CD4-positive, alpha-beta T cell treated with Interleukin-1 beta for 1 hour (primary cell): ENCODE measurements at regions not wholly inside any gene's neighbourhood (a gene's known extent, or its start where the extent isn't known, plus 50 kb on each side); places are given as distances from the start of the nearest gene placed in this dataset.
"Not testable (repeated sequence)": the region's sequence is repeated elsewhere in the genome, so short reads cannot be mapped to it uniquely, and the experiment has no call there.

ENCODE experiments used
- DNase-seq, 2 donors: peaks; one replicate each; pipeline ENCODE4 v3.0.0-alpha.2; 2020 to 2022

DNA sequence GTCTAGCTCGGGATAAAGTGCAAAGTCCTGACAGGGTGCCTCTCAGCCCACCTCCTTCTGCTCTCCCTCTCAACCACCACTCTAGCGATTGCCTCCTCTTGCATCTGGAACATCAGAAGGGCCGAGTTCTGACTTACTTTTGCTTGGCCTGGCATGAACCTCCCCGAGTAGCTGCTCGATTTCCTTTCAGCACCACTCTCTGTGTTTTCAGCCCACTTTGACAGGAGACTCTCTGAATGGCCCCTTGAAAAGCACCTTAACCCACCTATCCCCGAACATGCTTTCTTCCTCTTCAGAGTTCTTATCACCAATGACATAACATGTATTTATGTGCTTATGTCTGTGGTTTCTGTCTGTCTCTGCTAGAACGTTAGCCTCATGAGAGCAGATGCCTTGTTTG, 225.8 kb upstream of the RUNX1 start:
- DNase-seq: no peak

DNA sequence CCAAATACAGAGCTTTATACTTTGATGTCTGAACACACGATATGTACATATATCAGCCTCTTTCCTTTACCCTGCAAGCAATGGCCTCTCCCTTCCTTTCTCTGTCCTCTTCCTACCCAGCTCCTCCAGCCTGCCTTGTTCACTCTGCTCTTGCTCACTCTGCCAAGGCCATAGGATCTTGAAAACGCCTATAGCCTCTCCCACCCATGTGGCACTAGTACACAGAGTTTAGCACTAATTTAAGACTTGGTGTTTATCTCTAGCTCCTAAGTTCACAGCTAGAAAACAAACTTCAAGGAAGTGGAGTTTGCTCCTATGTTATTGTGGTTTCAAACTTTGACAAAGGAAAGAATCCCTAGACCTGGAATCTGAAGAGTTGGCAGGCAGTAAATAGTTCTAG, 225.0 kb upstream of the RUNX1 start:
- no peak for DNase-seq

- no peak for DNase-seq
Measured at GRCh38 chr21:35273333-35273732, 224.2 kb upstream of the RUNX1 start.

DNA sequence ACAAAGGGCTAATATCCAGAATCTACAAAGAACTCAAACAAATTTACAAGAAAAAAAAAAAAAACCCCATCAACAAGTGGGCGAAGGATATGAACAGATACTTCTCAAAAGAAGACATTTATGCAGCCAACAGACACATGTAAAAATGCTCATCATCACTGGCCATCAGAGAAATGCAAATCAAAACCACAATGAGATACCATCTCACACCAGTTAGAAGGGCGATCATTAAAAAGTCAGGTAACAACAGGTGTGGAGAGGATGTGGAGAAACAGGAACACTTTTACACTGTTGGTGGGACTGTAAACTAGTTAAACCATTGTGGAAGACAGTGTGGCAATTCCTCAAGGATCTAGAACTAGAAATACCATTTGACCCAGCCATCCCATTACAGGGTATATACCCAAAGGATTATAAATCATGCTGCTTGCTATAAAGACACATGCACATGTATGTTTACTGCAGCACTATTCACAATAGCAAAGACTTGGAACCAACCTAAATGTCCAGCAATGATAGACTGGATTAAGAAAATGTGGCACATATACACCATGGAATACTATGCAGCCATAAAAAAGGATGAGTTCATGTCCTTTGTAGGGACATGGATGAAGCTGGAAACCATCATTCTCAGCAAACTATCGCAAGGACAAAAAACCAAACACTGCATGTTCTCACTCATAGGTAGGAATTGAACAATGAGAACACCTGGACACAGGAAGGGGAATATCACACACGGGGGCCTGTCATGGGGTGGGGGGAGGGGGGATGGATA, 222.4 kb upstream of the RUNX1 start:
- DNase-seq: not testable (repeated sequence)

DNA sequence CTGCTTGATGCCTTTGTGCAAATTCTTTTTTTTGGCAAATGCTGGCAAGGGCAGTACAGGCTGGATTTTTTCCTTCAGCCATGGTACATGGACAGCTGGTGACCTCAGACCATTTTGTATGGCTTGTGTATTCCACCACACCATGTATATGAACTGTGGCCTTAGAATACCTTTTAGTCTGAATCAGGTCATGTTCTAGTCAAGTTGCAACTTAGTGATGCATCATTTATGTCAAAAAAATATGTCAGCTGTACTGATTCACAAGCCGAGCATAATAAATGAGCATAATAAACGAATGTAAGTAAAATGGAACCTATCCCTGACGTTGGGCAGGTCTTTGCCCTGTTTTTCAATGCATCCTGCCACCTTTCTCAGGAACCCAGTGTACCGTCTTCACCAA, 219.7 kb upstream of the RUNX1 start:
- DNase-seq: no peak

DNA sequence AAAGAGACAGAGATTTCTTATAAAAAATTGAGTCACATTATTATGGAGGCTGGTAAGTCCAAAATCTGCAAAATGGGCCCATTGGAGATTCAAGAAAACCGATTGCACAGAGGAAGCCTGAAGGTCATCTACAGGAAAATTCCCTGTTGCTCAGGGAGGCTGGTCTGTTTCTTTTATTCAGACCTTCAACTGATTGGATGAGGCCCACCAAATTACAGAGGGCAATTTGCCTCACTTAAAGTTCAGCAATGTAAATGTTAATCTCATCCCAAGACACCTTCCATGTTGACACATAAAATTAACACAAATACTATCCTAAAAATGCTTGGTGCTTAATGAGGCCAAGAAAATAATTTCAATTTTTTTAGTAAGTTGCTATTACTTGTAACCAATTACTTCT, 219.2 kb upstream of the RUNX1 start:
- DNase-seq: no peak

DNA sequence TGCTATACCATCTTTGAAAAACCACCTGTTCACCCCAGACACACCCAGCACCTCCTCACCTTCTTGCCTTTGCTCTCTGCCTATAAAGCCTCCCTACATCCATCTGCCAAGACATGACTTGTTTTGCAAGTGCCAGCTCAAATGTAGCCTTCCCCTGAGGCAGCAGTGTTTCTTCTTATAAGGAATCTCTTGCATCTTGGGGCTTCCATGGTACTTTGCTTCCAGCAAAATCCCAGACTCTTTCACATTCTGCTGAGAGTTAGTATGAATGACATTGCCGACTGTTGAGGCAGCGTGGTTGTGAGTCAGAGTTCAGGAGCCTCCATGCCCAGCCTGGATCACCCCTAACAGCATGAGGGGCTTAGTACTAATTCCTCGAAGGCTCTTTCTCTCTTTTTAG, 217.4 kb upstream of the RUNX1 start:
- DNase-seq: no peak

GRCh38 chr21:35265170-35265877, 216.2 kb upstream of the RUNX1 start:
- no peak for DNase-seq

DNA sequence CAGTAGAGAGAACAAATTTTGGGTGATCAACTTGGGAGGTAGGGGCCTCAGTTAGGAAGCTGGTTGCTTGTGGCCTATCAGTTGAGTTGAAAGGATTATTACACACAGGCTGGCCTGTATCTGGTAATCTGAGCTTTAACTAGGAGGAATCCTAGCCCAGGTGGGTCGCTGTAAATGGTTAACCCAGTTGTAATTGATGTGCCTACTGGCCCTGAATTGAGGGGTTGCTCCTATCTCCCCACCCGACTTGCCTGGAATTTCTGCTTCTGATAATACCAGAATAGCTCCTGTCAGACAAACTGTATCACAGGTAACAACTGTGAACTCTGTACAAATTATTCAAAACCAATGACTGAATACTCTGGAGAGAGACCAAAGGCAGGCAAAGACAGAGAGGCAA, 210.4 kb upstream of the RUNX1 start:
- no peak for DNase-seq

DNA sequence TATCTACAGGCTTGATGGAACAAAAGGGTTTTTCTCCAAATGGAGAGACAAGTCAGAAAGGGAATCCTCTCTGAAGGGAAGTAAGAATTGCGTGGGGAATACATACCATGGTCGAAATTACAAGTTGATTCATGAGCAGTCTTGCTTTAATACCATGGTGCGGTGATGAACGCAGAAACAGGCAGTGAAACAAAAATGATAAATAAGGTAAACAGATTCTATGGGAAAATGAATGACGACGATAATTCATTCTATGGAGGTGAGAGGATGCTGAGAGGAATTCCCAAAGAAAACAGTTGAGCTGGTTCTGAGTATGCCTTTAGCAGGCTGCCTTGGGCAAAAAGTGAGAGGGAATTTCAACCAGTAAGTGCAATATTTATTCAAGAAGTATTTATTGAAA, 209.4 kb upstream of the RUNX1 start:
- no peak for DNase-seq

DNA sequence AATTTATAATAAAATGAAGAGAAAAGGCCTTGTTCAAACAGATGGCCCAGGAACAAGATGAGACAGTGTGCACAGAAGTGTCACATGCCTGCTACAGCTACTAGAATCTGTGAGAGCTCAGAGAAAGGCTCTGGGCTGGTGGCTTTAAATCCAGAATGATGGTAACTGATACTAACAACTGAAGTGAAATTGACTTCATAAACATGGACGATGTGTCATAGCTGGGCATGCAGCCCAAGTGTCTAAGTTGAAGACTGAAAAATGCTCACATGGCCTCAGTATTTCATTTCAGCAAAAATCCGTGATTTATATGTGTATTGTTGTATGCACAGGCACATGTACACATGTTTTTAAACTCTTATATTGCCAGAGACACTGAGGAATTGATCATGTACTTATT, 208.3 kb upstream of the RUNX1 start:
- no peak for DNase-seq

GRCh38 chr21:35256468-35256988, 207.4 kb upstream of the RUNX1 start:
- DNase-seq: no peak

DNA sequence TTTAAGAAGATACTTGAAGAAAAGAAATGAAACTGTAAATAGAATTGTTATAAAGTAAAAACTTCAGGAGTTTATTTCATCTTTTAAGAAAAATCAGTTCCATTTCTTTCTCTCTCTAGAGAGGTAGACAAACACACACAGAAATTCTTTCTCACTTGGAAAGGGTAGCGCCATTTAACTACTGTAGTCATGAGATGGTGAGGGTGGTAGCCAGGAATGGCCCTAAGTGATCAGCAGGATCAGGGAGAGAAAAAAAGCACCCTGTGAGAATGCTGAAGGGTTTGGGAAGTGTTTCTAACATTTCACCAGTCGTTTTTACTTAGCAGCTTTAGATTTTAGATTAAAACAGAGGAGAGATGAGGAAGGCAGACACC, 205.7 kb upstream of the RUNX1 start:
- DNase-seq: no peak

- no peak for DNase-seq
Measured at GRCh38 chr21:35254006-35254764, 205.1 kb upstream of the RUNX1 start.

- DNase-seq: no peak
Measured at GRCh38 chr21:35252831-35253230, 203.7 kb upstream of the RUNX1 start.

DNA sequence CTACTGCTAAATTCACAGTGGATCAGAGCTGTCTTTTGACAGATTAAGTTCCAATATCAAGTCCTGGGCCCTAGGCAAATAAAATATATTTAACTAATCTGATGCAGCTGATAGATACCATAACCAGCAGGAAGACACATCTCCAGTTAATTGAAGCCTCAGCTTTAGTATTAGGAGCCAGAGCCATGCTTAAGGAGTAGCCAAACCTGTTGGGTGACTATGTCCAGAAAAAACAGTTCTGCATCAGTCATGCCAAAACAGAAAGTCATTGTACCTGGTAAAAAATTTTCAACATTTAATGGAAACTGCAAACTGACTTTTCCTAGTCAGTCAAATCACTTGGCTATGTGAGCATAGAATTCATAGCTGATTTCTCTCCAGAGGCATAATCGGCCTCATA, 200.5 kb upstream of the RUNX1 start:
- DNase-seq: no peak

DNA sequence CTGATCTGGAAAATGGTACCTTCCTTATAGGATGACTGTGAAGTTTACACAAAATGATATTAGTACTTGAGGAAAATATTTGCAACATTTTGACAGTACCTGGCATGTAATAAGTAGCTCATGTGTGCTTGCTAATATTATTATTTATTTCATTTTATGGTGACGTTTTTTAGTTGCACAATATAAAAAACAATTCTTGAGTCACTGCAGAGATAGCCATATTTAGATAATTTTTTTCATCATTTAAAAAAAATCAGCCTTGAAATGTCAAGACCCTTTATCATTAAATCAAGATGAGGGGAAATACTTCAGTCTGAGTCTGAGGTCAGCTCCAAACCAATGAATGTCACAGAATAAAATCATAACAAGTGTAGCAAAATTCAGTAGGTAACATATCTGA, 196.8 kb upstream of the RUNX1 start:
- no peak for DNase-seq

GRCh38 chr21:35244514-35244913, 195.4 kb upstream of the RUNX1 start:
- DNase-seq: no peak

DNA sequence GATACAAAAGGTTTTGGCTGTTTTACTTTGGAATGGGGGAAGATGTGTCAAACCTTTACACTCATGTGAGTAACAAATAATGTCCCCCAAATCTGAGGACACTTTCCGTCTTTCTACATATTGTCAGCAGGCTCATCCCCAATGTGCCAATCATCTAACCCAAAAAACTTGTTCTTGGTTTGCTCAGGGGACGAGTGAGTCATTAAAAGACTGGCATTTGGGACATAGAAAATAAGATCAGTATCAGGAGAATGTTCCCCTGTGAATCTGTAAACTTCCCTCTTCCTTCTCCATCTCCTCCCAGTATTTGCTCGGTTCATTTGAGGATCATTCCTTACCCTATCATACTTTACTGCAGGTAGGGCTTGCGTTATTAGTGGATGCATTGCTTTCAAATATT, 194.1 kb upstream of the RUNX1 start:
- no peak for DNase-seq

GRCh38 chr21:35239811-35240219, 190.7 kb upstream of the RUNX1 start:
- no peak for DNase-seq

DNA sequence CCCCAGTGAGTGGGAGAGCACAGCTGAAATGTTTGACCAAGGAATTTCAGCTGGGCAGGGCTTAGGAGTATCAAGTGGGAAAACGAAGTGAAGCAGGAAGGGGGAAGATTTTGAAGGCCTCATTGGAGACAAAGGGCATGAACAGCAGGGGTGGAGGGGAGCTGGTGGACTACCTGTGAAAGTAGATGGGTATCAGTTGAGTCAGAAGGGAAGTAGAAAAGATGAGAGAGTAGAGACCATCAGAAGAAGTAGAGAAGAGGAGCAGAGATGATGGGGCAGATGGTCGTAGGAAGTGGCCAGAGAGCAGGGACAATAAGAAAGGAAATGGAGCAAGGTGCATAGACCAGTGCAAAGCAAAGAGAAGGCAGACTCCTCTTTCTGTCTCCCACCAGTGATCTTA, 189.0 kb upstream of the RUNX1 start:
- DNase-seq: no peak

DNA sequence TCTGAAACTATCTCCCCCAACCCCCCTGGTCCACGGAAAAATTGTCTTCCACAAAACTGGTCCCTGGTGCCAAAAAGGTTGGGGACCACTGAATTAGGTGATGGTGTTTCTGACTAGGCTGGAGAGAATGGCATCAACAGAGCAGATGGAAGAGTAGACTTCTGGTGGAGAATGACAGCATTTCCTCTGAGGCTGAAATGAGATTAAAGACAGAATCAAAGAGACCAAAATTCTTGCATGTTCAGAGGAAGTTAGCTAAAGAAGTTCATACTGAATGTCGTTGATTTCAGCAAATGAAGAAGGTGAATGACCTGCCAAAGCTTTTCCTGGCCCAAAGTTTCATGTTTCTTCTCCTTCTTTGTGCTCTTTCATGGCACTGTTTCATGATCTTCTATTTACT, 188.2 kb upstream of the RUNX1 start:
- DNase-seq: no peak

GRCh38 chr21:35236090-35236489, 187.0 kb upstream of the RUNX1 start:
- no peak for DNase-seq

DNA sequence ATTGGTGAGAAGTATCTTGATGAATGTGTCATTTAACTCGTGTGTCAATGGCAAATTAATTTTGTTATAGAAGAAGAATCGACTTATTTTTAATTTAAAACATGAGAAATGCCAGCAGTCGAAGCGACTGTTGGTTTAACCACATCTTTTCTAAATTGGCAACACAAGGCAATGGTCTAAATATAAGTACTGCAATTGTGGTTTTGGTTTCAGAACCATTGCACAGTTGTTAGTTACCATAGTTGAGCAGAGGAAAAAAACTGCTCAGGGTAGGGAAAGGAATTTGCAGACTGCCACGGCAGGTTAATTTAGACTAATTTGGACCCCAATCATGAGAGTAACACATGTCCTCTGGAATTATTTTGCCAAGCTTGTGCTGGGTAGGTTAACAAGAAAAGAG, 185.6 kb upstream of the RUNX1 start:
- no peak for DNase-seq
